SHP77 treated with DMSO at 0.1 percent for 48 hours (cell line): ENCODE measurements at regions not wholly inside any gene's neighbourhood (a gene's known extent, or its start where the extent isn't known, plus 50 kb on each side); places are given as distances from the start of the nearest gene placed in this dataset.

Experiments used
- DNase-seq: peaks from one replicate; lab custom pipeline; 2025; lab: John Stamatoyannopoulos, UW

DNA sequence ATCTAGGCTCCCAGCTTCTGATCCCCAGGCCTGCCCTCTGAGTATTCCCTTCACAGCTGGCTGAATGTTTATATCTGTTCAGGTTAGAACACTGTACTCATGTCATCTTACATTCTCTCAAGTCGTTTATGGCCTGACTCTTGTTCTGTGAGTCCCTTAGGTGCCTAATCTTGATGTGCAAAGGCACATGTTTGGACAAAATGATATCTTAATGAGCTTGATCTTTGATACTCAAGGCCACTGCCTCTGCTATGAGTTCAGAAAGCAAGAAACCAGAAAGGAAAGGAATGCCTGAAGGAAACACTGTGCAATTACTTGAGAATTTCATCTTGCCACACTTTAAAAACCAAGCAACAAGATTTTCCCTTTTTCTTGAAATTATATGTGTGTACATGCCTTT lies 391.8 kb upstream of the ZNF608 start:
- DNase-seq = no peak

- DNase-seq = no peak
Observed at GRCh38 chr5:125139590-125139989, 393.2 kb upstream of the ZNF608 start.

DNA sequence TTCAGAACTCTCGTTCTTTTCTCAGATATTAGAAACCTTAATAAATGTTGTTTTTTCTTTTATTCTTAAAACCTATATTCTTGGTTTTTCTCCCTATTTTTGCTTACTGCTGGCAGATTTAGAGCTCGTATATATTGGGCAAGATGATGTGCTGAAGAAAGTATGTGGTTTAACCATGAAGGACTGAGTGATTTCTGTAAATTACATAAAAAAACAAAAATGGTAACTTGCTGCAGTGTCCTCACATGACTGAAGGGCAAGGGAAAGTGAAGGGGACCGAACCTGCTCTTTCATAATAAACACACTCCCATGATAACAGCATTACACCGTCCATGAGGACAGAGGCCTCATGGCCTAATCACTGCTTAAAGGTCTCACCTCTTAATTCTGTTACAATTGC lies 393.8 kb upstream of the ZNF608 start:
- DNase-seq = no peak

GRCh38 chr5:125140855-125141254 lies 394.4 kb upstream of the ZNF608 start:
- DNase-seq = no peak

GRCh38 chr5:125142458-125142857 lies 396.0 kb upstream of the ZNF608 start:
- DNase-seq = no peak

GRCh38 chr5:125143011-125143410 lies 396.6 kb upstream of the ZNF608 start:
- no peak for DNase-seq

DNA sequence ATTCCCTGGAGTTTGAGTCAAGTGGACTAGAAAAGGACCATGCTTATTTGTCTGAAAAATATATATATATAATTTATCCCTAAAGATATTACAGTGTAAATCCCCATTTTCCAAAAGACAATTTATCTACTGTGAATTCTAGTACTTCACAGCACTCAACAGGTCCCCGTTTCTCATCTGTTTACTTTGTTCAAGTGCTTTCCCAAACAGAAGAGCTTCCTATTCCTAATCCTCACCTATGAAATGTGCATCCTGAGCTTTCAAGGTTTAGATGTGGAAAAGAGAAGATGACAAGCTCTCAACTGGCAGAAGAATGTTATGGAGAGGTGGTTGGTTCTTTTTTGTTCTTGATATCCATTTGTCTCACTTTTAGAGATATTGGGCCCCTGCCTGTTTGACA lies 401.6 kb upstream of the ZNF608 start:
- no peak for DNase-seq

DNA sequence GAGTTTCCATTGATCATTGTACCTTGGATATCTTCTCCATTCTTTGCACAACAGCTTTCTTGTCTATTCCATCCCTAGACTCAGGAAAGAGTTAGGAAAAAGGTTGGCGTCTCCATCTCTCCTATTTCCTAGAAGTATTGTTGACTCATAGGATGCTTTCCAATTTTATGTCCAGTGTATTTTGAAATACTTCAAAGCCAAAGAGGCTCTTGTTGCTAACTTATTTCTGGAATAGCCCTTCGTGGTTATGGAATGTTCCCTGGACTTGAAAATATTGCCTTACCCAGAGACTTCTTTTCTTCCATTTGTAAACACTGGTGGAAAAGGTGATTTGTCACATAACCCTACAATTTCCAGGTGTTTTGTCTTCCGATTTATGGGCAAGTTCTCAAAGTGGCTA lies 402.3 kb upstream of the ZNF608 start:
- DNase-seq = no peak

GRCh38 chr5:125149110-125149509 lies 402.7 kb upstream of the ZNF608 start:
- DNase-seq = no peak

DNA sequence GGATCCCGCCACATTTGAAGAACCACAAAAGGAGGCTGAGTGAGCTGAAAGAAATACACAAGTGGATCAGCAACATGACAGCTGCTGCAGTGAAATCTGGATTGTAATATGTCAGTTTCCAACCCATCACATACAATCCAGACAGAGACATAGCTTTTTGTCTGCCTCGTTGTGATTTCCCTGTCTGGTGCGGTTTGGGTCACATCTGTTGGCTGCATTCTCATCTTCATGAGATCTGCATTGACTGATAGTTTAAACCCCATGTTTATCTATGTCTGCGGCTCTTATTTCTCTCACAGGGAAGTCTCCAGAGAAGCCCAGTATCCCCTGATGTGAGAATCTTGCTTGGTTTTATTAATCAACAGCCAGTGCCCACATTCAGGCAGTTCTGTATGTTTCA lies 403.1 kb upstream of the ZNF608 start:
- no peak for DNase-seq

- no peak for DNase-seq
Observed at GRCh38 chr5:125150041-125150669, 403.7 kb upstream of the ZNF608 start.

GRCh38 chr5:125151150-125151900 lies 404.9 kb upstream of the ZNF608 start:
- no peak for DNase-seq

- DNase-seq = no peak
Observed at GRCh38 chr5:125152044-125152443, 405.6 kb upstream of the ZNF608 start.

DNA sequence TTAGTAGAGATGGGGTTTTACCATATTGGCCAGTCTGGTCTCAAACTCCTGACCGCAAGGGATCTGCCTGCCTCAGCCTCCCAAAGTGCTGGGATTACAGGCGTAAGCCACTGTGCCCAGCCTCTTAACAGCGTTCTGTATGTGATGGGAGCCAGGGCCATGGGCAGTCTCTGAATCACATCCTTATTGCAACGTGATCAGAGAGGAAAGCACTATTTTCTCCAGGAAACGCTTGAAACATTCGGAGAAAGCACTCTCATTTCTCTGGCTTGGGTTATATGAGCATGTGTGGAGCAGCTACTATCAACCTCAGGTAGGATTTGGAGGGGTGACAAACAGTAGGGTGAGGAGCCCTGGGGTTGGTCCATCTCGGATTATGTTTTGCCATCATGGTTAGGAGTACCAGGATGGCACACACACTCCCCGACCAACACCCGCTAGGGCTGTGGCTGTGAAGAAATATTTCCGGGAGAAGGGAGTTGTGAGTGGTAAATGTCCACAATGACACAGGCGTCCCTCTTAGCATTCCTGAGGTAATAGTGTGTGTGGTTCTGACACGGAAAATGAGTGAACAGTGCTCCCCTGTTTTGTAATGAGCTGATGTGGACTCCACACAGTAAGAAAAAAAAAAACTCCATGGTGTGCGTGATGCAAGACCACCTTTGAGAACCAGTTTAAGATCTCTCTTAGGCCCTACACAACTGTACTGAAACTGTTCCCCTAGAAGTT lies 406.2 kb upstream of the ZNF608 start:
- no peak for DNase-seq

GRCh38 chr5:125153231-125153630 lies 406.8 kb upstream of the ZNF608 start:
- no peak for DNase-seq

GRCh38 chr5:125154301-125155110 lies 408.1 kb upstream of the ZNF608 start:
- DNase-seq = no peak

GRCh38 chr5:125160787-125161502 lies 414.5 kb upstream of the ZNF608 start:
- DNase-seq = no peak

DNA sequence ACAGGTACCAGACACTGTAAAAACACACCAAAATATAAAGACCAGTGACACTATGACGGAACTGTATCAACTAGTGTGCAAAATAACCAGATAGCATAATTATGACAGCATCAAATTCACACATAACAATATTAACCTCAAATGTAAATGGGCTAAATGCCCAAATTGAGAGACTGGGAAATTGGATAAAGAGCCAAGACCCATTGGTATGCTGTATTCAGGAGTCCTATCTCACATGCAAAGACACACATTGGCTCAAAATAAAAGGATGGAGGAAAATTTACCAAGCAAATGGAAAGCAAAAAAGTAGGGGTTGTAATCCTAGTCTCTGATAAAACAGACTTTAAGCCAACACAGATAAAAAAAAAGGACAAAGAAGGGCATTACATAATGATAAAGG lies 416.3 kb upstream of the ZNF608 start:
- no peak for DNase-seq

DNA sequence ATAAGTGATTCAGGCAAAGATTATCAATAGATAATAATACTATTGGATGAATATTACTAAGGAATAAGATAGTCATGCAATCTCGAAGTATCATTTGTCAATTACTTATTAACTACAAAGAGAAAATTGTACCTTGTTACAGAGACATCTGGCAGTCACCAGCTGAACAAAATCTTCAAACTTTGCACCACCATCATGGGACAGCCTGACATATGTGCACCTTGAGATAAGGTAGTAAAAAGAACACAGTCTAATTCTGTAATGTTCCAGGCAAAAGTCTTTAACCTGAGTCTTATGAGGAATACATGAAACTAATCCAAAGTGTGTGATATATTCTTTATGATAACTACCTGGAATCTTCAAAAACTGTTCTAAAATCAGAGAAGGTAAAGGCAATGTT lies 423.0 kb upstream of the ZNF608 start:
- no peak for DNase-seq

GRCh38 chr5:125171641-125172040 lies 425.2 kb upstream of the ZNF608 start:
- DNase-seq = no peak

DNA sequence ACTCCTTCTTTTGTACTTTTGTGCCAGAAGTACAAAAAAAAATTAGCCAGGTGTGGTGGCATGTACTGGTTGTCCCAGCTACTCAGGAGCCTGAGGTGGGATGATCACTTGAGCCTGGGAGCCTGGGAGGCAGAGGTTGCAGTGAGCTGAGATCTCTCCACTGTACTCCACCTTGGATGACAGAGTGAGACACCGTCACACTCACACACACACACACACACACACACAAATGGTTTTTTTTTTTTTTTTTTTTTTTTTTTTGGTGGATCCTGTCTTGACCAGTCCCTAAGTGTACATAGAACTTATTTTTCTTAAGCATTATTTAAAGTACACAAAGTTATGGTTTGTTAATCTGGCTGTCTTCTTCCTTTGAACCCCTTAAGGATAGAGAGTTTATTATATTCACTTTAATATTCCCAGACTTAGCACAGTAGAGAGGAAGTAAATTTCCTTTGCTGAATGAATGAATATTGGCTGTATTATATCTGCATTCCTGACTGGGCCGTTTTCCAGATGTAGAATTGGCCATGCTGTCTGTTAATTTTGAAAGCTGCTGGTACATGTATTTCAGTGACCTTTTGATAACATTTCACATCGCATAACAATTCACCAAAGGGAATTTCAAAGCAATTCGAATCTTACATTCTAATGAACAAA lies 429.0 kb upstream of the ZNF608 start:
- no peak for DNase-seq
